G401 (cell line): ENCODE measurements at regions not wholly inside any gene's neighbourhood (a gene's known extent, or its start where the extent isn't known, plus 50 kb on each side); places are given as distances from the start of the nearest gene placed in this dataset.

Experiments used
- DNase-seq: peaks from one replicate; pipeline ENCODE4 v3.0.0-alpha.2; 2015; ENCODE audit warnings: low spot score
- in situ Hi-C: cut with HindIII; loops from 2 replicates; pipeline ENCODE4 v1.10.0; 2016; ENCODE audit warnings: low sequenced_read_pairs, mixed read lengths

GRCh38 chr21:25360593-25360992 is 246.7 kb downstream of the MRPL39 start:
- DNase-seq = no peak
- in situ Hi-C loops = no loop called here

- DNase-seq = no peak
These were observed 247.6 kb downstream of the MRPL39 start for GRCh38 chr21:25359724-25360123.

GRCh38 chr21:25350056-25350455 is 257.2 kb downstream of the MRPL39 start:
- DNase-seq = no peak
- in situ Hi-C loops = no loop called here

More at GRCh38 chr21:25359724-25360123, 247.6 kb downstream of the MRPL39 start:
- in situ Hi-C loops = no loop called here

GRCh38 chr21:25343774-25344545 is 263.3 kb downstream of the MRPL39 start:
- in situ Hi-C loops = no loop called here
- no peak for DNase-seq

GRCh38 chr21:25342816-25343215 is 264.5 kb downstream of the MRPL39 start:
- DNase-seq = no peak
- in situ Hi-C loops = no loop called here

- in situ Hi-C loops = no loop called here
- DNase-seq = no peak
These were observed 265.3 kb downstream of the MRPL39 start for GRCh38 chr21:25341981-25342380.

GRCh38 chr21:25338415-25338814 is 268.9 kb downstream of the MRPL39 start:
- DNase-seq = no peak
- in situ Hi-C loops = no loop called here

- in situ Hi-C loops = no loop called here
- no peak for DNase-seq
These were observed 273.1 kb downstream of the MRPL39 start for GRCh38 chr21:25334046-25334730.

GRCh38 chr21:25331286-25331685 is 276.0 kb downstream of the MRPL39 start:
- in situ Hi-C loops = no loop called here
- DNase-seq = no peak

- no peak for DNase-seq
- in situ Hi-C loops = no loop called here
These were observed 277.0 kb downstream of the MRPL39 start for GRCh38 chr21:25330266-25330665.

GRCh38 chr21:25329227-25329825 is 278.0 kb downstream of the MRPL39 start:
- in situ Hi-C loops = no loop called here
- no peak for DNase-seq

GRCh38 chr21:25328736-25329135 is 278.5 kb downstream of the MRPL39 start:
- DNase-seq = no peak
- in situ Hi-C loops = no loop called here

GRCh38 chr21:25326181-25326580 is 281.1 kb downstream of the MRPL39 start:
- in situ Hi-C loops = no loop called here
- no peak for DNase-seq

- in situ Hi-C loops = no loop called here
- no peak for DNase-seq
These were observed 282.6 kb downstream of the MRPL39 start for GRCh38 chr21:25324666-25325065.

- in situ Hi-C loops = no loop called here
- no peak for DNase-seq
These were observed 283.8 kb downstream of the MRPL39 start for GRCh38 chr21:25323356-25323949.

GRCh38 chr21:25314247-25314646 is 293.0 kb downstream of the MRPL39 start:
- in situ Hi-C loops = no loop called here
- DNase-seq = no peak

GRCh38 chr21:25313829-25314228 is 293.5 kb downstream of the MRPL39 start:
- in situ Hi-C loops = no loop called here
- no peak for DNase-seq

GRCh38 chr21:25307489-25307888 is 299.8 kb downstream of the MRPL39 start:
- in situ Hi-C loops = no loop called here
- no peak for DNase-seq

GRCh38 chr21:25304611-25305010 is 302.7 kb downstream of the MRPL39 start:
- DNase-seq = no peak
- in situ Hi-C loops = no loop called here

GRCh38 chr21:25300632-25301031 is 306.6 kb downstream of the MRPL39 start:
- DNase-seq = no peak
- in situ Hi-C loops = no loop called here
